ENCODE measurements at regions not wholly inside any gene's neighbourhood (a gene's known extent, or its start where the extent isn't known, plus 50 kb on each side); places are given as distances from the start of the nearest gene placed in this dataset.
"Not testable (repeated sequence)": the region's sequence is repeated elsewhere in the genome, so short reads cannot be mapped to it uniquely, and the experiment has no call there.

DNA sequence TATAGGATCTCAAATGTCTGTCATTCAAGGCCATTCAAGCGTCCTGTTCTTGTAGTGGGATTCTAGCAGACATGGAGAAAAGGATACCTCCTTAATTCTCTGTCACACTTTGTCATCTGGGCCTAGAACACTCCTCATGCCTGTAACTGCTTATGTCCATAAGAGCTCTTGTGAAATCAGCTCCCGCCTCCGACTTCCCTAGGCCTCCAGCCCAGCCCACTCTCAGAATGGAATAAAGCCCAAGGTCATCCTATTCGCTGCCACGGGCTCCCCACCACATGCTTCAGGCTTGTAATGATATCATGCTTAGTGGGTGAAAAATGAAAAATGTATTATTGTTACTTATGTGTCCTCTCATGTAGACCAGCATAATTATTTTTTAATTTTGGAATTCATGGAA is 632.5 kb downstream of the ISL1 start:
- DNase-seq (ENCODE audit: low spot score) = no peak

DNA sequence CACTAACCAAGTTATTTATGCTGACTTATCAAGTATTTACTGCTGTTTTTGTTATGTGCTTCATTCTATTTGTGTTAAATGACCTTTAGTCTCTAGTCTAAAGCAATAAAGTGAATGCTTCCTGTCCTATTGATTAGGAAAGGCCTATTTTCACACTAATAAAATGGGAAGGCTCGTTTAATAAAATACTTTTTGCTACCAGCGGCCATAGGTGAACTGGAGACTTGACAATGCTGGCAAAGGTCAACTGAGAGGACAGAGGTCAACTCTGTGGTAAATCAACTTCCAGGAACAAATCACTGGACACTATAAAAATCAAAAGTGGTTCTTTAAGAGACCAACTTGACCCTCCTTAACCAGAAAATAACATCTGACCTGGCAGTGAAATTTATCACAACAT is 634.3 kb downstream of the ISL1 start:
- DNase-seq (ENCODE audit: low spot score) = no peak

DNA sequence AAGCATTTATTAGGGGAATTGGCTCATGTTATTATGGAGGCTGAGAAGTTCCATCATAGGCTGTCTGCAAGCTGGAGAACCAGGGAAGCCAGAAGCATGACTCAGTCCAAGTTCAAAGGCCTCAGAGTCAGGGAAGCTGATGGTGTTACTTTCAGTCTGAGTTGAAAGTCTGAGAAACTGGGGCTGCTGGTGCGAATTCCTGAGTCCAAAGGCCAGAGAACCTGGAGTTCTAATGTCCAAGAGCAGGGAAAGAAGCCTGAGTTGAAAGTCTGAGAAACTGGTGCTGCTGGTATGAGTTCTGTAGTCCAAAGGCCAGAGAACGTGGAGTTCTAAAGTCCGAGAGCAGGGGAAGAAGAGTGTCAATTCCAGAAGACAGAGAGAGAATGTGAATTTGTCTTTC is 641.1 kb downstream of the ISL1 start:
- no peak for DNase-seq (ENCODE audit: low spot score)

DNA sequence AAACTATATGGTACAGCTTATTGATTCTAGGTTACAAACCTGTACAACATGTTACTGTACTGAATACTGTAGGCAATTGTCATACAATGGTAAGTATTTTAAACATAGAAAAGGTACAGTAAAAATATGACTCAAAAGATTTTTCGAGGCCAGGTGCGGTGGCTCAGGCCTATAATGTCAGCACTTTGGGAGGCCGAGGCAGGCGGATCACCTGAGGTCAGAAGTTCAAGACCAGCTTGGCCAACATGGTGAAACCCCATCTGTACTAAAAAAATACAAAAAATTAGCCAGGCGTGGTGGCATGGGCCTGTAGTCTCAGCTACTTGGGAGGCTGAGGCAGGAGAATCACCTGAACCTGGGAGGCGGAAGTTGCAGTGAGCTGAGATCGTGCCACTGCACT is 646.6 kb downstream of the ISL1 start:
- not testable (repeated sequence) for DNase-seq (ENCODE audit: low spot score)

DNA sequence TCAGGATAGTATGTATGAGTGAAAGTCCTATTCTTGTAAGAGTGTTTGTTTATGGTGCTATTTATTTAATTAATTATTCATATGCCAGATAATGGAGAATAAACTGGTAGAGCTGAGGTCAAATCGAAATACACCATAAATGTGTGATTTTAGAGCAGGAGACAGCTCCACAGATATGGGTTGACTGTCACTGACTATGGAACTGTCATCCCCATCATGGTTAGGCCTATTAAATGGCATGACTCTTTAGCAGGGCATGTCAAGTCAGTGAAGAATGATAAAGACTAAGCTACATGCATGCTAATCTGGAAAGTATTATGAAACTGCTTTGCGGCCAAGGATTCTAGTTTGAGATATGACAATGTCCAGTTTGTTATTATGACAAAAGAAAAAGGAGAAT is 658.6 kb downstream of the ISL1 start:
- no peak for DNase-seq (ENCODE audit: low spot score)

DNA sequence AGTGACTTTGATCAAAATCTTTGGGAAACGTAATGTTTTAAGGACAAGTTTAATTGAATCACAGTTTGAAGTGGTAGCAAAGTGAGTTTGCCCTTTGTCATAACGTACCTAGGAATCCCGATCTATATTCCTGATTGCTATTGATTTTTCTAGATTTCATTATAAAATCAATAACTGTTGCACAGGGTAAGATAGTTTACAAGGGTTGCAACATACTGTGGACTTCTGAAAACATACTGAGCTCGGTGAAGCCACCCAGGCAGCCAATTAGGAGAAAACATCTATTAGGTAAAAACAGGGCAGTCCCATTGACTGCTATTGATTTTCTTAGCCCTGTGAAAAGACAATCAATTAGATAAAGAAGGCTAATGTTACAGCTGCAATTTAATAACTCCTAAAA is 659.9 kb downstream of the ISL1 start:
- DNase-seq (ENCODE audit: low spot score) = no peak

DNA sequence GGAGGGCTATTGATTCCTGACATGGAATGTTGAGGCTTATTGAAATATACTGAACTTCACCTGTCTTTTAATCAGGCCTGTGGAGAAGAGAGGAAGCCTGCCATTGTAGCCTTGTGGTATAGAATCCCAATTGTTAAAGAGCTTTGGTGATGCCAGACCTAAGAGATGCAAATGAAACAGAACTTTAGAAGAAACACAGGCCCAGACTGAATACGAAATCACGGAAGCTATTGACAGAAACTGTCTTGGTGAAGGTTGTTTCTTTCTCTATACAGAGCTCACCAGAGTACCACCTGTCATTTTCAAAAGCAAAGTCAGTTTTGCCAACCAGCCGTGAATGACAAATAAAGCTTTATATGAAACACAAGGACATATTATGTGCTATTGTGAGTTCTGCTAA is 660.3 kb downstream of the ISL1 start:
- DNase-seq (ENCODE audit: low spot score) = no peak

DNA sequence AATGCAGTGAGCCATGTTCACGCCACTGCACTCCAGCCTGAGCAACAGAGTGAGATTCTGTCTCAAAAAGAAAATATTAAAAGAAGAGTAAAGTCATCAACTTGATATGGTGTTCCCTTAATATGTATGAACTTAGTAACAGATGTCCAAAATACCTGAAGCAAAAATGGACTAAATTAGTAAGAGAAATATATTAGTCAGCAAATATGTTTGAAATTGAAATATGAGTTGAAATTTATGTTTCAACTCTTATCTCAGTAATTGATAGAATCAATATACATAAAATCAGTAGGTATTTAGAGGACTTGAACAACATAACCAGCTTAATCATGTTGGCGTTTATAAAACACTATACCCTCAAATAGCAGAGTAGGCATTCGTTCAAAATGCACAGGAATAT is 668.5 kb downstream of the ISL1 start:
- no peak for DNase-seq (ENCODE audit: low spot score)

DNA sequence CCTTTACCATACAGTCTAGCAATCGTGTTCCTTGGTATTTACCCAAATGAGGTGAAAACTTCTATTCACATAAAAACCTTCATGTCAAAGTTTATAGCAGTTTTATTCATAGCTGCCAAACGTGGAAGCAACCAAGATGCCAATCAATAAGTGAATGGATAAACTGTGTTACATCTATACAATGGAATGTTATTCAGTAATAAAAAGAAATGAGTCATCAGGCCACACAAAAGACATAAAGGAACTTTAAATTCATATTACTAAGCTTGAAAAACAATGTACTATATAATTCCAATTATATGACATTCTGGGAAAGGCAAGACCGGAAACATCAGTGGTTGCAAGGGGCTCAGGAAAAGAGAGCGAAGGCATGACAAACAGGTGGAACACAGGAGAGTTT is 679.9 kb downstream of the ISL1 start:
- no peak for DNase-seq (ENCODE audit: low spot score)

DNA sequence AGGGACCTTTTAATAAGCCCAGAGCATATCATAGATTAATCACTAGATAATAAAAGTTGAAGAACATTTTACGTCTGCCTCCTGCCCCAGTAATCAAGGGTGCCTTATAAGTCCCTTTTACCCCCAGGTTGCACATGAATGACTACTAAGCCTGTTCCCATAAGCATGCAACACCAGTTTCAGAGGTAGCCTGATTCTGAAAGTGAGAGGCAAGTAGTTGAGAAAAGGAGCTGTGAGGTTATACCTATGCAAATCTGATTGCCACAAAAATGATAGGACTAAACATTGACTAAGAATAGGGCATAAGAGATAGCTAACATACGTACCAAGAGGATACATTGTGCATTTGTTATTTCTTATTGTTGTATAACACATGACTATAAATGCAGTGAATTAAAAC is 681.9 kb downstream of the ISL1 start:
- no peak for DNase-seq (ENCODE audit: low spot score)

DNA sequence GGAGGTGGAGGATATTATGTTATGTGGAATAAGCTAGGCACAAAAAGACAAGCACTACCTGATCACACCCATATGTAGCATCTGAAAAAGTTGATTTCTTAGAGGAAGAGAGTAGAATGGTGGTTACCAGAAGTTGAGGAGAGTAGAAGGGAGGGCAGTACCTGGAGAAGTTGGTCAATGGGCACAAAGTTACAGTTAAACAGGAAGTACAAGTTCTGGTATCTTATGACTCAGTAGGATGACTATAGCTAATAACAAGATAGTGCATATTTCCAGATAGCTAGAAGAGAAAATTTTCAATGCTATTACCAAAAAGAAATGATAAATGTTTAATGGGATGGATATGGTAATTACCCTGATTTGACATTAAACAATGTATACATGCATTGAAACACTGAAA is 686.7 kb downstream of the ISL1 start:
- no peak for DNase-seq (ENCODE audit: low spot score)

DNA sequence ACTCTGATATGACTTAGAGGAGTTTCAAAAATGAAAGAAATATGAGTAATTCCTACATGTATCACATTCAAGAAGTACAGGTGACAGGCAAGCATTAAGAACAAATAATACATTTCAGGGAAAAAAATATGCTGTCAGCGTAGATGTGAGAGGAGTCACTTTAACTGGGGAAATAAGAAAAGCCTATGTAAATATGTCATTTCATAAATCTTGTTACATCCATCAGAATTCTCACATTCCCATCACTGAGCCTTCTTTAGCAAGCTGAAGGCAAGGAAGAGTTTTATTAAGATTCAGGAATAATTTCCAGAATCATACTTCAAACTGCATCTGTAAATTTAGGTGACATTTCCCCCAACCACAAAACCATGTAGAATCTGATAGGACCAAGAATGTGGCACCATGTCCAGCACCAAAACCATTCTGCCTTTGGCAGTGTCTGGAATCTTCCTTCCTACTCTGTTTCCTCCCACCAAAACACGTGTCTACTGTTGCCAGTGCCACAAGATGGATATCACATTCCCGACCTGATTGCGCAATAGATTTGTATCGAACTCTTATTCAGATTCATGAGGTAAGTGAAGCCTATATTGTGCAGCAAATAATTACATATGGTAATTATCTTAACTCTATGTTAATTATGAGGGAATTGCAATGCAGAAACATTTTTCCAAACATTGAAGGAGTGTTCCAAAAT is 690.9 kb downstream of the ISL1 start:
- no peak for DNase-seq (ENCODE audit: low spot score)

DNA sequence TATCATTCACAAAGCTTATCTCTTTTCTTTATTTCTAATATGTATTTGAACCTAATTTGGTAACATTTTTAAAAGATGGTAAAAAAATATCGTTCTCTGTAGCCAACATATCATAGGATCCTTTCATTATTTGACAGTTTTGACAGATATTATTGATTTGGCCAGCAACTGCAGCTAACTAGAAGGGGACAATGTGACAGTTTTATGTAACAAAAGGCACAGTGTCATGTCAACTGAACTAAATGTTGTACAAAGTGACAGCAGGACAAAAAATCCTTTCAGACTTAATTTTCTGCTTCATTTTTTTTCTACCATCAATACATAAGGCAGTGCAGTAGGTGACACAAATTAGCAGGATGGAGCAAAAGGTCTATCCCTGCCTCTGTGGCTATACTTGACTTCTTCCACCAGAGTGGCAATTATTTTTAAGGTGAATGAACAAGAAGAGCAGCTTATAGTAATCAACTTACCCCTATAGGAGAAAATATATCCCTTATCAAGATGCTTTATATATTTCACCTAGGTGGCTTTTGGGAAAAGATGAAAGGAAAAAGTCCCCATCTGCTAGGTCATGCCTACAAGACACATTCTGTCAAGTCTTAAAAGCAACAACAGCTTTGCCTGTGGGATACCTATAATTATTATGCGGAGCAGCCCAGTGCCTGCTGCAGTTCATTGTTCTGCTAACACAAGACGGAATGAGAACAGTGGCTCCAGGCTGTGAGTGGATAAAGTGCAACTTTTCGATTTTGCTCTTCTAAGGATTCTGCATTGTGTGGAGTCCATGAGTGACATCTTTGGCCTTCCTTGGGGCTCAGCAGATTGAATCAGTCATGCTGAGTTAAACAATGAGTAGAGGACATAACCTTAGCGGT is 694.9 kb downstream of the ISL1 start:
- DNase-seq (ENCODE audit: low spot score) = no peak

DNA sequence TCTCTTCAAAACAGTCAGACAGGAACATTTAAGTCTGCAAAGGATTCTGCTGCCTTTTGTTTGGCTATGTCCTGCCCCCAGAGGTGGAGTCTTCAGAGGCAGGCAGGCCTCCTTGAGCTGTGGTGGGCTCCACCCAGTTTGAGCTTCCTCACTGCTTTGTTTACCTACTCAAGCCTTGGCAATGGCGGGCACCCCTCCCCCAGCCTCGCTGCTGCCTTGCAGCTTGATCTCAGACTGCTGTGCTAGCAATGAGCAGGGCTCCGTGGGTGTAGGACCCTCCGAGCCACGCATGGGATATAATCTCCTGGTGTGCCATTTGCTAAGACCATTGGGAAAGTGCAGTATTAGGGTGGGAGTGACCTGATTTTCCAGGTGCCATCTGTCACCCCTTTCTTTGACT is 685.4 kb upstream of the ITGA1 start:
- DNase-seq (ENCODE audit: low spot score) = not testable (repeated sequence)

DNA sequence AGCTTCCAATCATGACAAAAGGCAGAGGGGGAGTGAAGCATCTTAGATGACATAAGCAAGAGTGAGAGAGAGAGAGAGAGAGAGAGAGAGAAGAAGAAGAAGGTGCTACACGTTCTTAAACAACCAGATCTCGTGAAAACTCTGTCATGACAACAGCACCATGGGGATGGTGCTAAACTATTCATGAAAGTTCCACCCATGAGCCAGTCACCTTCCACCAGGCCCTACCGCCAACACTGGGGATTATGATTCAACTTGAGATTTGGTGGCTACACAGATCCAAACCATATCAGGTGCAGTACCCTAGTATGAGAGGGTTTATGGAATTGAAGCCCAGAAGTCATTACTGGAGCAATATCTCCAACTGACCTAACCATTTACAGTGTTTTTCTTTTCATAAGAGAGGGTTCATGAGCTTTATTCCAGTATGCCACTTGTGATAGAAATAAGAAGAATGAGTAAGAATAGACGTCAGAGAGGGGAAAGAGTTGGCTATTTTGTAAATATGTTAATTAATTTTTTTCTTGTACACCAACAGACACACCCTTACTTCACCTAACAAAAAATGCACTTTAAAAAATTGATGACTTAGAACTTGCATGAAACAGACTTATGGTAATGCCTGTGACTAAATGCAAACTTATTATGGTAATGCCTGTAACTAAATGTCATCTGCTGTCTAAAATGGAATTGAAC is 680.4 kb upstream of the ITGA1 start:
- no peak for DNase-seq (ENCODE audit: low spot score)

DNA sequence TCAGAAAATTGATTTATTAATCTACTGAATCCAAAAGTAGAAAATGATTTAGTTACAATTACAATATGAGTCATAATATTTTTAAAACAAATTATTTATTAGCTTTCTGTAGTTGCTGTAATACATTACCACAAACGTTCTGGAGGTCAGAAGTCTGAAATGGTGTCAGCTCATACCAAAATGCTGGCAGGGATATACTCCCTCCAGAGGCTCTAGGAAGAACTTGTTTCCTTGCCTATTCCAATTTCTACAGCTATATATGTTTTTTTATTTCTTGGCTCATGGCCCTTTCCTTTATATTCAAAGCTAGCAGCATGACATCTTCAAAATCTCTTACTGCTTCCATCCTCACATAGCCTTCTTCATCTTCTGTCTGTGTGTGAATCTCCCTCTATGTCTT is 667.9 kb upstream of the ITGA1 start:
- no peak for DNase-seq (ENCODE audit: low spot score)

DNA sequence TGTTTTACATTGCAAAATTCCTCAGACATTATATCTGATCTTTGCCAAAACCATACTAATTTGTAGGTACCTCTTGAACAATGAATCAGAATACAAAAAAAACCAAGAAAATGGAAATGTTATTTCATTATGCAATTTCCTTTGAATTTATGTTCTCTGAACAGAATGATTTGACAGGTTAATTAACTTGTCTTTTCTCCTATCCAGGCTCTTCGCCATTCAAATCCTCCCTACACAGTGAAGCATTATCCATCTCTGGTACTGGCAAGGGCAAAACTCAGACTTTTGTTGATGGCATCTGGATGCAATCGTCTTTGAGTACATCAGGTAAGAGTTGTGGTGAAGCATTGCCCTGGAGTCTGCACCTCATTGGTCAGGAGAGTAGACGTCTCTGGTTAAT is 655.7 kb upstream of the ITGA1 start:
- no peak for DNase-seq (ENCODE audit: low spot score)

DNA sequence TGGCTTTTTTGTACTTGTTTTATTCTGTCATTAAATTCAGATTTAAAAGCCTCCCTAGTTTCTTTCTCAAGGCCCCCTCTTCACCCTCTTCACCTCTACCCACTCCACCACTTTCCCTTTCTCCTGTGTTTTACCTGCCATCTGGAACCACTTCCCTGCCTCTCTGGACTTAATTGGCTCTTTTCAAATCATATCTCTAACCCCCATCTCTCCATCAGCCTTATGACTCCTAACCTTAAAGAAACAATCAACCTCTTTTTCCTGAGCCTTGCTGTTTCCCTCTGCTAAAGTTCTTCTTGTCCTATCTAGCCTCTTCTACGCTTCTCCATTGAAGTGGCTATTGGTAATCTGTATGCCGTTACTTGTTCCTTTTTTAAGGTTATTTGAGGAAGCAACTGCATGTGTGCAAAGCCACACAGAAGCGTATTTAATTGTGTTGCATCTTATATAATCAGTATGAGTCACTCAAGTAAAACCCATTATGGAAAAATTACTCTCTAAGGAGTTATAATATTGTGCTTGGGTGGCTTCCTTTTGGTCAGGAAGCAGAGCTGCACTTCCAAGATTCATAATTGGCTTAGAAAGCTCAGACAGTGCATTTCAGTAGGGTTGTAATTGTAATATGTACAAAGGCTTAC is 653.6 kb upstream of the ITGA1 start:
- DNase-seq (ENCODE audit: low spot score) = no peak

DNA sequence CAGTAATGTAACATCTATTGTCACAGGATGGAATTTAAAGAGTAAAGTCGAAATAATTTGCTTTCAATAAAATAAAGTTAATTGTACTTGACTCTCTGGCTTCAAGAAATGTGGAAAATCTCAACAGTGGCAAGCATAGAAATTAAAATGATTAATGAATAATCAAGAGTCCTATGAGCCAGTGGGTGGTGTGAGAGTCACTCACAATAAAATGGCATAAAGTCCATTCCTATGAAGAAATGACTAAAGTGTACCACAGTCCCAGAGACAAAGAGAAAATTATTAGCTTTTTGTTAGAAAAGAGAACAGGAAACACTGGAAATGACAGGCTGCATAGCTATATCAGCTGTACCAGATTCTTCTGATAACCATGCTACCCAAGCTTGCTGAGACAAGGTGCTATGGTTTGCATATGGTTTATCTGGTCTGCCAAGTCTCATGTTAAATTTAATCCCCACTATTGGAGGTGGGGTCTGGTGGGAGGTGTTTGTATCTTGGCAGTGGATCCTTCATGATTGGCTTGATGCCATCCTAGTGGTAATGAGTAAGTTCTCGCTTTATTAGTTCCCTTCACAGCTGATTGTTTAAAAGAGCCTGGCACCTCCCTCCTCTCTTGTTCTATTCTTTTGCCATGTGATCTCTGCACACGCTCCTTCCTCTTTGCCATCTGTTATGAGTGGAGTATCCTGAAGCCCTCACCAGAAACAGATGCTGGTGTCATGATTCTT is 647.7 kb upstream of the ITGA1 start:
- DNase-seq (ENCODE audit: low spot score) = no peak

DNA sequence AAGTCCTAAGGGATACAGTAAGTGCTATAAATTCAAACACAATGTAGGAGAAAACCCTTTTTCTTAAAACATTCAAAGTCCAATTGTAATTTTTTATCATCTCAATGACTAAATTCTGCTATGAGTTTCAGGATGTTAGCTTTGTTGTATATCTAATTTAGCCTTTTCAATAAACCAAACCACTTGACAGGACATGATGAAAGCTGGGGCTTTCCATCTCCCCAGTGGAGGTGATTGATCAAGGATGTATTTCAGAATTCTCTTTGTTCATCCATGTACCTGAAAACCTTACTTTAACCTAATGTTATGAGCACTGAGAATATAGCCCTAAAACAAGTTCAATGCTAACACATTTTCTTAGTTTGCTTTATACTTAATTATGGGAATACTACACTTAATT is 639.0 kb upstream of the ITGA1 start:
- DNase-seq (ENCODE audit: low spot score) = no peak

DNA sequence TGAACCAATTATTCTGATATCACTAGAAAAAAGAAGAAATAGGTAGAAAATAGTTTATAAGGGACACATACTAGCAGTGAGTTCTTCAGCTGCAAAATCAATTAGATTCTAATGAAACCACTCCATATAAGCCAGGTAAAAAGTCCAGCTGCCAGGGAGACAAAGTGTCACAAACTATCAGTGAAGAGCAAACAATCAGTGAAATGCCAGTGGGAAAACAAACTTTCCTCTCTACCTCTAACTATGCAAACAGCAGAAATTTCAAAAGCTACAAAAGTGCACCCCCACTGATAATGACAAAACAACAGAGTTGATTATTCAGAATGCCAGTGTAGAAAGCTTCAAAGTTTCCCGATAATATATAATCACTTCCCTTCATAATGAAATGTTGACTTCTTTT is 637.2 kb upstream of the ITGA1 start:
- DNase-seq (ENCODE audit: low spot score) = no peak

DNA sequence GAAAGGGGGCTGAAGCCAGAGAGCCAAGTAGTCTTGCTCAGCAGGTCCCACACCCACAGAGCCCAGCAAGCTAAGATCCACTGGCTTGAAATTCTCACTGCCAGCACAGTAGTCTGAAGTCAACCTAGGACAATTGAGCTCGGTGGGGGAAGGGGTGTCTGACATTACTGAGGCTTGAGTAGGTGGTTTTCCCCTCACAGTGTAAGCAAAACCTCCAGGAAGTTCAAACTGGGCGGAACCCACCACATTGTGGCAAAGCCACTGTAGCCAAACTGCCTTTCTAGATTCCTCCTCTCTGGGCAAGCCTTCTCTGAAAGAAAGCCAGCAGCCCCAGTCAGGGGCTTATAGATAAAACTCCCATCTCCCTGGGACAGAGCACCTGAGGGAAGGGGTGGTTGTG is 630.9 kb upstream of the ITGA1 start:
- DNase-seq (ENCODE audit: low spot score) = not testable (repeated sequence)
